ENCODE measurements at regions not wholly inside any gene's neighbourhood (a gene's known extent, or its start where the extent isn't known, plus 50 kb on each side); places are given as distances from the start of the nearest gene placed in this dataset.
"Not testable (repeated sequence)": the region's sequence is repeated elsewhere in the genome, so short reads cannot be mapped to it uniquely, and the experiment has no call there.

- no peak for DNase-seq
Measured at GRCh38 chr1:241447031-241447644, 72.4 kb downstream of the FH start.

GRCh38 chr1:241444836-241445235 is 74.7 kb downstream of the FH start:
- no peak for DNase-seq

GRCh38 chr1:241443561-241443960 is 76.0 kb downstream of the FH start:
- DNase-seq: no peak

GRCh38 chr1:241442686-241443085 is 76.9 kb downstream of the FH start:
- no peak for DNase-seq

GRCh38 chr1:241440904-241441303 is 78.7 kb downstream of the FH start:
- DNase-seq: no peak

- not testable (repeated sequence) for DNase-seq
Measured at GRCh38 chr1:241438686-241439085, 80.9 kb downstream of the FH start.

GRCh38 chr1:241432241-241432640 is 75.2 kb upstream of the RGS7 start:
- DNase-seq: no peak

GRCh38 chr1:241425091-241425490 is 68.1 kb upstream of the RGS7 start:
- DNase-seq: not testable (repeated sequence)

GRCh38 chr1:241424480-241424971 is 67.5 kb upstream of the RGS7 start:
- DNase-seq: no peak

GRCh38 chr1:241423541-241424479 is 66.8 kb upstream of the RGS7 start:
- DNase-seq: peak; percentile 60

- no peak for DNase-seq
Measured at GRCh38 chr1:241422470-241422869, 65.5 kb upstream of the RGS7 start.

- DNase-seq: peak; percentile 31
Measured at GRCh38 chr1:241419986-241420385, 63.0 kb upstream of the RGS7 start.

- no peak for DNase-seq
Measured at GRCh38 chr1:241417258-241417657, 60.3 kb upstream of the RGS7 start.

- no peak for DNase-seq
Measured at GRCh38 chr1:241413974-241414373, 57.0 kb upstream of the RGS7 start.

GRCh38 chr1:241413386-241413785 is 56.4 kb upstream of the RGS7 start:
- peak; percentile 57 for DNase-seq

GRCh38 chr1:241412646-241413045 is 55.6 kb upstream of the RGS7 start:
- DNase-seq: no peak

GRCh38 chr1:241411776-241412338 is 54.9 kb upstream of the RGS7 start:
- peak; percentile 46 for DNase-seq

GRCh38 chr1:241411056-241411775 is 54.2 kb upstream of the RGS7 start:
- DNase-seq: peak; percentile 41

GRCh38 chr1:241408170-241408569 is 51.2 kb upstream of the RGS7 start:
- no peak for DNase-seq

Measured in fibroblast of skin of right quadriceps (primary cell).